HL-60 (cell line): ENCODE measurements at regions not wholly inside any gene's neighbourhood (a gene's known extent, or its start where the extent isn't known, plus 50 kb on each side); places are given as distances from the start of the nearest gene placed in this dataset.

ENCODE experiments used
- GABPA ChIP-seq: IDR thresholded peaks from 2 replicates; pipeline ENCODE4 v1.6.1; 2012; ENCODE audit warnings: low read depth
- POLR2AphosphoS5 ChIP-seq: IDR thresholded peaks from 2 replicates; pipeline ENCODE4 v1.6.1; 2012; ENCODE audit warnings: low read depth
- REST ChIP-seq: IDR thresholded peaks from 2 replicates; pipeline ENCODE4 v1.6.1; 2012; ENCODE audit warnings: low read depth; ENCODE audit not compliant: insufficient replicate concordance
- SPI1 ChIP-seq: IDR thresholded peaks from 2 replicates; pipeline ENCODE4 v1.6.1; 2012; ENCODE audit warnings: low read depth, mild to moderate bottlenecking, borderline replicate concordance
- TF ChIP-seq, protein P1 (sequence below): IDR thresholded peaks from one replicate; pipeline ENCODE4 v1.5.1; 2011; ENCODE audit warnings: low read length, control low read depth, inconsistent platforms; ENCODE audit not compliant: insufficient read depth

GRCh38 chr14:25246751-25247150 is 196.8 kb upstream of the STXBP6 start:
- TF ChIP-seq, protein P1, sequence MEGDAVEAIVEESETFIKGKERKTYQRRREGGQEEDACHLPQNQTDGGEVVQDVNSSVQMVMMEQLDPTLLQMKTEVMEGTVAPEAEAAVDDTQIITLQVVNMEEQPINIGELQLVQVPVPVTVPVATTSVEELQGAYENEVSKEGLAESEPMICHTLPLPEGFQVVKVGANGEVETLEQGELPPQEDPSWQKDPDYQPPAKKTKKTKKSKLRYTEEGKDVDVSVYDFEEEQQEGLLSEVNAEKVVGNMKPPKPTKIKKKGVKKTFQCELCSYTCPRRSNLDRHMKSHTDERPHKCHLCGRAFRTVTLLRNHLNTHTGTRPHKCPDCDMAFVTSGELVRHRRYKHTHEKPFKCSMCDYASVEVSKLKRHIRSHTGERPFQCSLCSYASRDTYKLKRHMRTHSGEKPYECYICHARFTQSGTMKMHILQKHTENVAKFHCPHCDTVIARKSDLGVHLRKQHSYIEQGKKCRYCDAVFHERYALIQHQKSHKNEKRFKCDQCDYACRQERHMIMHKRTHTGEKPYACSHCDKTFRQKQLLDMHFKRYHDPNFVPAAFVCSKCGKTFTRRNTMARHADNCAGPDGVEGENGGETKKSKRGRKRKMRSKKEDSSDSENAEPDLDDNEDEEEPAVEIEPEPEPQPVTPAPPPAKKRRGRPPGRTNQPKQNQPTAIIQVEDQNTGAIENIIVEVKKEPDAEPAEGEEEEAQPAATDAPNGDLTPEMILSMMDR: no peak
- no peak for TF ChIP-seq GABPA
- TF ChIP-seq SPI1: no peak
- no peak for TF ChIP-seq REST
- TF ChIP-seq POLR2AphosphoS5: no peak
